HG02610 (cell line): ENCODE measurements at regions not wholly inside any gene's neighbourhood (a gene's known extent, or its start where the extent isn't known, plus 50 kb on each side); places are given as distances from the start of the nearest gene placed in this dataset.

Source experiments
- ATAC-seq: cut with Tn5 transposase; IDR thresholded peaks from one replicate; pipeline ENCODE4 v1.9.1; 2021; ENCODE audit warnings: mild to moderate bottlenecking, moderate library complexity; ENCODE audit not compliant: unreplicated experiment

- ATAC-seq = no peak
These were observed 86.4 kb downstream of the ADRB2 start for GRCh38 chr5:148912714-148913398.

DNA sequence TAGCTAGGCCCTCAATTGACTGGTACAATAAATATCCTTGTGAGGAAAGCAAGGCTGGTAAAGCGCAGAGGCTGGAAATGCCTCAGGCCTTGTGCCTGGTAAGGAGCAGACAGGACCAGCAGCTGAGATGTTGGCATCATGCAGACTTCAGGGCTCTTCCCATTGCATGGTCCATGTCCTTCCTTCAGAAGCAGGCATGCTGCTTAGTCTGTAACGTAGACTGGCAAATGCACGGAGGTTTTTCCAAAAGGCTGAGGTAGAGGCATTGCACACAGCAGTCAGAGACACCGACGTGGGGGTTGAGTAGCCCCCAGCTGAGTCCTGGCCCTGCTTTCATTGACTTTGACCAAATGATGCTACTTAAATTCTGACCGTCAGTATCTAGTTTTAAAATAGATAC lies 87.1 kb downstream of the ADRB2 start:
- no peak for ATAC-seq

GRCh38 chr5:148913985-148914431 lies 87.6 kb downstream of the ADRB2 start:
- ATAC-seq = no peak

GRCh38 chr5:148915224-148915817 lies 88.9 kb downstream of the ADRB2 start:
- peak; percentile 57 for ATAC-seq

GRCh38 chr5:148920646-148921288 lies 94.4 kb downstream of the ADRB2 start:
- ATAC-seq = no peak

DNA sequence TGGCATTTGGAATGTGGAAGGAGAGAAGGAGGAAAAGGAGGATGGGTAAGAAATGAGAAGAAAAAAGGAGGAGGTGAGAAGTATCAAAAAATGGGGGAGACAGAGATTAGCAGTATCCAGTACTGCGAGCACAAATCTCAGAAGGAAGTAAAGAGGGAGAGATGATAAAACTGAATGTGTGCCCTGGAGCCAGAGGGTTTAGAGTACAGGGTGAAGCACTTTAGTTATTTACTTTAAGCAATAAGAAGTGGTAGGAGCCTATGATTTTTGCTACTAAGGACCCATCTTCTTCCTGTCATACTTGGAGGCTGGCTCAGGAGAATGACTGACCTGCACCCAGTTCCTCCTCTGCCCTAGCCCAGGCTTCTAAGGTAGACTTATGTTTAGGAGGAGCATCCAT lies 94.9 kb downstream of the ADRB2 start:
- ATAC-seq = no peak

DNA sequence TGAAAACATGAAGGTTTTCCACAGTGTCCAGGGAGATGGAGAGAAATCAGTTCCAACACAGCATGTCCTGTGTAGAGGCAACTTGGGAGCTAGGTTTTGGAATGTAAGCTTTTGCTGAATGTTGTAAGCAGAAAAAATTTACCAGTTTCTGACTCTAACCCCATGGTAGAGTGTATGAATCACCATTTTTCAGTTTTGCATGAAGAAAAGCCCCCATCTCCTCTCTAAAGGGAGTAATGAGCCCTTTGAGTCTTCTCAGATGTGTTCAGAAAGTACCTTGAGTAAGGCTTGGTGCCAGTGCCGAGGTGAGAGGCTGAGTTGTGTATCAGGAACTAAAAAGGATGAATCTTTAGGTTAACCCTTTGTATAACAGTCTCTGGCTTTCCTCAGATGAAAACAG lies 96.2 kb downstream of the ADRB2 start:
- peak; percentile 99 for ATAC-seq

DNA sequence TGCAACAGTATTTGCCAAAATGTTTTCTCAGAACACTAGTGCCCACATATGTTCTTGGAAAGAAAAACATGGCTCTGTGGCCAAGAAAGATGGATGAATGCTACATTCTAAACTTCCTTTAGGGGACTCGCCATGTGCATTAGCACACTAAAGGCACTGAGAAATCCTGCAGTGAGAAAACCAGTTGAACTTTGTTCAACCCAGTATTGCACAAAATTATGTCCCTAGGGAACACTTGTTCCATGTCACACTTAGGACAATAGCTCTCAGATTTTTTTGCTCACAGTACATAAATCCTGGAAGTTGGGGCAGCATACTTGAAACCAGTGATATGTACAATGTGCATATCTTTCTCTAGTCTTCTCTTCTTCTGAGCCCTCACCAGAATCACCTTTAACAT lies 96.6 kb downstream of the ADRB2 start:
- ATAC-seq = peak; percentile 4

- no peak for ATAC-seq
These were observed 98.4 kb downstream of the ADRB2 start for GRCh38 chr5:148924817-148925216.

DNA sequence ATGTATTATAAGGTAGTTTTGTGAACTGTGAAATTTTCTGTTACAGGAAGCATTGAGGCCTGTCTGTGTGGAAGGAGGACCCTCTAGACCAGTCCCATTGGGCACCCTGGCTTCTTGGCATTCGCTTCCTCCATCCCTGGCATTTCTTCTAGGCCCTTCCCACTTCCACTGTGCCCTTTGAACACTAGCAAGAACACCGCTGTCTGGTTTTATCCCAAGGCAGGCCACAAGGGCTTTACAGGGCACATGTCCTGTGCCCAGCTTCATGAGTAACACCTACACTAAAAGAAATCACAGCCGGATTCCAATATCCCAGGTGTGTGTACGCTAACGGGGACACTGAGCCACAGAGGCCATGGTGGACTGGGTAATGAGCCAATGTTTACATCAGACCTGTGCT lies 99.8 kb downstream of the ADRB2 start:
- ATAC-seq = no peak

GRCh38 chr5:148927307-148927946 lies 101.0 kb downstream of the ADRB2 start:
- no peak for ATAC-seq

DNA sequence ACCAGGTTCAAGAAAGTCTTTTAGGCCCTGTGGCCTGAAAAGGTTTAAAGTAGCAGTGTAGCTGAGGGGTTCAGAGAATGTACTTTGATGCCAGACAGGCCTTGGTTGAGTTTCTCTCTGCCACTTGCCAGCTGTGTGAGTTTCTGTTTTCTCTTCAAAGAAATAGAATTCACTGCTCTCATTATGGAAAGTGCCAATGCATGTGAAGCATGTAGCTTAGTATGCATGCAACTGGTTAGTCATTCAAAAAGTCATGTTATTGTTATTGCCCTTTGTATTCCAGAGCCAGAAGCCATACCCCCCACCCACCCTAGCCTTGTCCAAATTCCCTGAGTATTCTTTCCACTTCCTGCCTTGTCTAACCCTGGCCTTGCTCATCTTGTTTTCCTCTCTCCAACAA lies 101.7 kb downstream of the ADRB2 start:
- no peak for ATAC-seq

- no peak for ATAC-seq
These were observed 105.1 kb downstream of the ADRB2 start for GRCh38 chr5:148931453-148932057.

GRCh38 chr5:148932355-148932935 lies 106.0 kb downstream of the ADRB2 start:
- no peak for ATAC-seq

GRCh38 chr5:148933903-148934432 lies 107.6 kb downstream of the ADRB2 start:
- ATAC-seq = no peak

DNA sequence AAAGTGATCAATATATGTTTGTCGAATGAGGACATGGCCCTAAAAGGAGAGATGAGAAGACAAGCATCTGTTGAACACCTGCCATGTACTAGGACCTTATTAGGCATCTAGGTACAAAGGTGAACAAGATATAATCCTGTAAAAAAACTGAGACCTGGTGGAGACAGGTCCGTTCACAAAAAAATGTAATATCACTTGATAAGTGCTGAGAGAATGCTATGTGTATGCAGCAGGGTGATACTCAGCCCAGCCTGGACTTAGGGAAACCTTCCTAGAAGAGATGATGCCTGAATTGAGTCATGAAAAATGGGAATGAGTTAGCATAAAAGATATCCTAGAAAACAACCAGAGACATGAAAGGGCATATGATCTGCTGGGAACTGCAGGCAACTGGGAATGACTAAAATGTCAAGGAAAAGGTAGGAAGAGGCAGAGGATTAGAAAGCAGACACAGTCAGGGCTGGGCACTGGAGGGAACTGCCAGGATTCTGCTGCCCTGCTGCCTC lies 108.5 kb downstream of the ADRB2 start:
- no peak for ATAC-seq

- ATAC-seq = no peak
These were observed 110.8 kb downstream of the ADRB2 start for GRCh38 chr5:148937239-148937638.

DNA sequence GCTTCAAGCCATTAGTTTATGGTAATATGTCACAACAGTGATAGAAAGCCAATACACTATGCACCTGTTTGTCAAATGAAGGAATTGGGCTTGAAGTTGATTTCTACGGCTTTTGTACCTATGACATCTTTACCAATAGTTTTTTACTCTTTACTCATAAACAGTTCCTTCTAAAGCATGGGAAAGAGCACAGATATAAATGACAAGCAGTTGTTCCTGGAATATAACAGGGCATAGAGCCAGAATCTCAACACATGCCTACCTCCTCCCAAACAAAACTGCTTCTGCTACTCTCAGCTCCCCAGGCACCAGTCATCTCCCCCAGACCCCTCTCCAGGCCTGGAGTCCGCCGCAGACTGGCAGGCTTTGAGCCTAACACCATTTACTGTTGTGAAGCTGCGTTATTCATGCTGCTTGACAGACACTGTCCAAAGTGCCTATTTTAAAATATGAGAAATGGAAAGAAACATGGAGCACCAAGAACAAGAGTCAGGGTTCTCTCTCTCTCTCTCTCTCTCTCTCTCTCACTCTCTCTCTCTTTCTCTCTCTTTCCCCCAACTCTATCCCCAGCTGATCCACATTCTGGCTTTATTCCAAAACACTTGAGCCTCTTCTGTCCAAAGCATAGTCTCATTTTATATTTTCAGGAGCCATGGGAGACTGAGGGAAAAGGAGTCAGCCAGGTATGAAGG lies 111.6 kb downstream of the ADRB2 start:
- no peak for ATAC-seq

DNA sequence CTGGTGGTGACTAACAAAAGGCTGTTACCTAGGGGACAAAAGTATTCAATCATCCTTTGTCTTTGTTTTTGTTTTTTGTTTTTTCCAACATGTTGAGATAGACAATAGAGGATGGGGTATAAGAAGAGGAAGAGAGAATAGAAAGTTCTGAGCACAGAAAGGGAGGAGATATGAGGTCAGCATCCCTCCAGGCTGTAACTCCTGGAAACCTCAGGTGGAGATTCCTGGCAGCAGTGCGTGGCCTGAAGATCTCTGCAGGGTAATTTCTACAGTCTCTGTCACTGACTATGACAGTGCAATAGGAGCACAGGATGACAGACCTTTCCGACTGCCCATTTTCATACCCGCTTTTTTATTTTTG lies 112.1 kb downstream of the ADRB2 start:
- ATAC-seq = no peak

DNA sequence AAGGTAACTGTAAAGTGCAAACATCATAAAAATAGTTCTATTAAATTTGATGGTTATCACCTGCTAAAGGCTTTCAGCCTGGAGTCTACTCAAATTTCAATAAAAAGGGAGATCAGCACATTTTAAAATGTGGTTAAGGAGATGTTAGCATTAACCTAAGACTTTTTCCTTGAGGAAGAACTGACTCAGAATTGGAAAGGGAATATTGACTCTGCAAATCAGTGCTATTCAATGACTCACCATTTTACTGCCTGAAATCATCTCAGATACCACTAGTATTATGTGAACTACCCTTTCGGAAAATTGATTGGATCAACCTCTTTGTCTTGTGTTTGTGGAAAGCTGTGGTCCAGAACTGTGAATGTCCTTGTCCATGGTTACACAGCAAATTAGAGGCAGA lies 113.3 kb downstream of the ADRB2 start:
- no peak for ATAC-seq
